Peyer's patch (tissue), 4 donors: ENCODE measurements at regions not wholly inside any gene's neighbourhood (a gene's known extent, or its start where the extent isn't known, plus 50 kb on each side); places are given as distances from the start of the nearest gene placed in this dataset.

Experiments
- CTCF ChIP-seq, 6 experiments: fragments of 450-650 bp in 4 of 6; fragments of 200-600 bp in 2 of 6; sonication (generic) in 1 of 6; IDR thresholded peaks; one replicate each; pipeline ENCODE4 v1.5.1; 2017 to 2019; ENCODE audit warnings: antibody characterized with exemption in 6 of 6, mild to moderate bottlenecking in 3 of 6, moderate library complexity in 1 of 6
- POLR2A ChIP-seq, 2 donors: fragments of 450-650 bp; IDR thresholded peaks; one replicate each; pipeline ENCODE4 v1.5.1; 2017; ENCODE audit warnings: antibody characterized with exemption in 2 of 2, mild to moderate bottlenecking in 2 of 2, moderate library complexity in 2 of 2

DNA sequence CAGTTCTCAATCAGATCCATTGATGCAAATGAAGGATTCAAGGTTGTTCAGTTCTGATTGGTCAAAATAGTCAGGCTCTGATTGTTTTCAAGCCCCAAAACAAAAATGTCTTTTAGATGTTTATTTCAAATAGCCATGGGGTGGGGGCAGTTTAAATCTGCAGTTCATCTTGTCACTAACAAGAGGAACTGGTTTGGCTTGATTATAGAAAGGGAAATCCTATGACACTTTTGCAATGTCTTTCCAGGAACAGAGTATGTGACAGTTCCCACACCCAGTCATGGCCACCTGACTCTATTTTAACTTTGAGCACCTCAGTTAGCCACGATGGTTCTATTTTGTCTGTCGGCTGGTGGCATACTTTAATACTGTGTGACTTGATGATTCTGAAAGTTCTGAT lies 1544.1 kb downstream of the PLA2G4A start:
- TF ChIP-seq CTCF (IDR thresholded peaks at IDR 0.05): no peak
- no peak for TF ChIP-seq POLR2A (IDR thresholded peaks at IDR 0.05)
